Transverse colon (tissue), 4 donors: ENCODE measurements at regions not wholly inside any gene's neighbourhood (a gene's known extent, or its start where the extent isn't known, plus 50 kb on each side); places are given as distances from the start of the nearest gene placed in this dataset.

ENCODE experiments used
- DNase-seq: peaks from one replicate; pipeline ENCODE4 v3.0.0-alpha.2; 2019
- H3K27ac ChIP-seq, 4 donors: fragments of 200-600 bp; sonication (generic); 2 replicates each; pipeline ENCODE4 v1.5.1; 2016 to 2018; ENCODE audit warnings: inconsistent platforms in 4 of 4
- H3K27me3 ChIP-seq: fragments of 200-600 bp; sonication (generic); 2 replicates; pipeline ENCODE4 v1.5.1; 2017; ENCODE audit warnings: inconsistent platforms
- H3K36me3 ChIP-seq, 4 donors: fragments of 200-600 bp; sonication (generic); 2 replicates each; pipeline ENCODE4 v1.5.1; 2017 to 2019; ENCODE audit warnings: inconsistent platforms in 4 of 4
- H3K4me1 ChIP-seq, 4 donors: fragments of 200-600 bp; sonication (generic); 2 replicates each; pipeline ENCODE4 v1.5.1; 2017 to 2020; ENCODE audit warnings: inconsistent platforms in 4 of 4
- H3K4me3 ChIP-seq, 4 donors: fragments of 200-600 bp; sonication (generic); 1 replicate in 1 of 4; 2 replicates in 3 of 4; pipeline versions ENCODE4 v1.5.1 to v1.6.1; 2017 to 2019; ENCODE audit warnings: inconsistent platforms in 4 of 4
- H3K9me3 ChIP-seq, 2 donors: fragments of 200-600 bp; sonication (generic); 2 replicates each; pipeline ENCODE4 v1.5.1; 2017 to 2019; ENCODE audit warnings: inconsistent platforms in 2 of 2
- CTCF ChIP-seq, 5 experiments: fragments of 200-600 bp in 3 of 5; fragments of 450-650 bp in 2 of 5; sonication (generic) in 3 of 5; IDR thresholded peaks; 1 replicate in 2 of 5; 2 replicates in 3 of 5; pipeline ENCODE4 v1.5.1; 2016 to 2017; ENCODE audit warnings: antibody characterized with exemption in 5 of 5, inconsistent platforms in 3 of 5, mild to moderate bottlenecking in 2 of 5, moderate library complexity in 1 of 5
- EP300 ChIP-seq: sonication (generic); formaldehyde crosslinking; IDR thresholded peaks from one replicate; pipeline ENCODE4 v1.6.1; 2017; ENCODE audit warnings: antibody characterized with exemption, low read depth
- POLR2A ChIP-seq: fragments of 450-650 bp; IDR thresholded peaks from one replicate; pipeline ENCODE4 v1.6.1; 2016; ENCODE audit warnings: antibody characterized with exemption, mild to moderate bottlenecking, moderate library complexity
- POLR2AphosphoS5 ChIP-seq, 3 donors: sonication (generic); formaldehyde crosslinking; IDR thresholded peaks; one replicate each; pipeline ENCODE4 v1.6.1; 2016; ENCODE audit warnings: antibody characterized with exemption in 3 of 3
- WGBS, 2 donors: methylation state at CpG; one replicate each; pipeline ENCODE4 v1.1.5; 2018; ENCODE audit warnings: low coverage in 1 of 2; 5-methylcytosine and 5-hydroxymethylcytosine counted together
- in situ Hi-C, 4 donors: fragments of 200-750 bp; cut with MboI; loops; one replicate each; pipeline versions ENCODE4 v1.15.0 to v1.15.1; 2017; ENCODE audit warnings: low sequenced_read_pairs in 3 of 4, low pct_ligation_motif_present in 1 of 4, low pct_unique_long_range_greater_than_20kb in 1 of 4
- intact Hi-C: fragments of 100-400 bp; cut with DNase I; formaldehyde crosslinking; loops from one replicate; pipeline ENCODE4 v1.15.1; 2023; ENCODE audit warnings: low total_unique reads

- intact Hi-C loops (no loop called here), in situ Hi-C loops (no loop called here)
- DNase-seq, result no peak
- no peak for TF ChIP-seq POLR2A
- no peak for TF ChIP-seq POLR2AphosphoS5 (IDR thresholded peaks at IDR 0.05)
- no peak for TF ChIP-seq EP300
- TF ChIP-seq CTCF (IDR thresholded peaks at IDR 0.05), result no peak
- Histone ChIP-seq H3K9me3 (peaks cover 0 to under 1% of the 10 kb centered on the region in 2 donors), H3K27me3 (no peaks in the 10 kb centered on the region), H3K27ac (no peak overlapping the region), H3K4me3 (no peak overlapping the region), H3K4me1 (no peaks in the 10 kb centered on the region), H3K36me3 (no peaks in the 10 kb centered on the region)
- 29 to 30% methylated on average over 4 of the region's 4 CpGs for WGBS, 2 donors
Measured at GRCh38 chr13:59568306-59568705, 595.4 kb downstream of the DIAPH3 start.

- Histone ChIP-seq H3K27me3 (no peaks in the 10 kb centered on the region), H3K27ac (no peak overlapping the region), H3K4me3 (no peak overlapping the region), H3K9me3 (peaks cover 0 to 5% of the 10 kb centered on the region in 2 donors), H3K4me1 (no peaks in the 10 kb centered on the region), H3K36me3 (no peaks in the 10 kb centered on the region)
- DNase-seq, result no peak
- TF ChIP-seq POLR2A (no peak), CTCF (IDR thresholded peaks at IDR 0.05) (no peak), POLR2AphosphoS5 (IDR thresholded peaks at IDR 0.05) (no peak), EP300 (no peak)
- in situ Hi-C loops (no loop called here), intact Hi-C loops (no loop called here)
- WGBS, 2 donors, result 57 to 62% methylated on average over 3 of the region's 3 CpGs
Measured at GRCh38 chr13:59570204-59570603, 593.5 kb downstream of the DIAPH3 start.

- H3K4me3 ChIP-seq, result no peak overlapping the region
- H3K36me3 ChIP-seq, result no peaks in the 10 kb centered on the region
- no peaks in the 10 kb centered on the region for H3K9me3 ChIP-seq
- intact Hi-C loops, result no loop called here
- WGBS, 2 donors, result 58 to 76% methylated on average over 2 of the region's 2 CpGs
- H3K27ac ChIP-seq, result no peak overlapping the region
- H3K4me1 ChIP-seq, result no peaks in the 10 kb centered on the region
- no peak for DNase-seq
- H3K27me3 ChIP-seq, result no peaks in the 10 kb centered on the region
- TF ChIP-seq POLR2A, result no peak
- in situ Hi-C loops, result no loop called here
Measured at GRCh38 chr13:59584101-59584500, 579.6 kb downstream of the DIAPH3 start.

GRCh38 chr13:59584761-59585670 is 578.7 kb downstream of the DIAPH3 start:
- H3K9me3 ChIP-seq, result no peaks in the 10 kb centered on the region
- H3K4me3 ChIP-seq, result no peak overlapping the region
- intact Hi-C loops, result no loop called here
- H3K36me3 ChIP-seq, result no peaks in the 10 kb centered on the region
- H3K4me1 ChIP-seq, result no peaks in the 10 kb centered on the region
- no peak overlapping the region for H3K27ac ChIP-seq
- no peaks in the 10 kb centered on the region for H3K27me3 ChIP-seq
- WGBS, 2 donors, result 74 to 80% methylated on average over 8 to 10 of the region's 10 CpGs
- TF ChIP-seq CTCF (IDR thresholded peaks at IDR 0.05) (no peak), POLR2A (no peak), POLR2AphosphoS5 (IDR thresholded peaks at IDR 0.05) (no peak), EP300 (no peak)
- DNase-seq, result no peak
- in situ Hi-C loops, result no loop called here
